ENCODE measurements at regions not wholly inside any gene's neighbourhood (a gene's known extent, or its start where the extent isn't known, plus 50 kb on each side); places are given as distances from the start of the nearest gene placed in this dataset.
"Not testable (repeated sequence)": the region's sequence is repeated elsewhere in the genome, so short reads cannot be mapped to it uniquely, and the experiment has no call there.

DNA sequence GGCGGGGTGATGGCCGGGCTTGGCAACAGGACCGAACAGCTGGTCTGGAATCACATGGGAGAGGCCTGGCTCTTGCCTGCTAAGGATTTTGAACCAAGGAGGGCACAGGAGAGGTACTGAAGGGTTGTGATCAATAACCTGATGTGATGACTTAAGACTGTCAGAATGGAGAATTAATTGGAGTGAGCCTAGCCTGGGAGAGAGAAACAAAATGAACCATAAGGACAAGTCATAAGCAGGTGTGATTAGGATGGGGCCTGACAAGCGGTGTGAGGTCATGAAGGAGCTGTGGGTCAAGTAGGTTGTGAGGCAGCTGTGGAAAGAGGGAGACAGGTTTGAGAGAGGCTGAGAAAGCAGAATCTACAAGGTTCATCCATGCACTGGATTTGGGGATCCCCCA, 104.6 kb downstream of the MED10 start:
- no peak for DNase-seq (ENCODE audit: low read depth)

DNA sequence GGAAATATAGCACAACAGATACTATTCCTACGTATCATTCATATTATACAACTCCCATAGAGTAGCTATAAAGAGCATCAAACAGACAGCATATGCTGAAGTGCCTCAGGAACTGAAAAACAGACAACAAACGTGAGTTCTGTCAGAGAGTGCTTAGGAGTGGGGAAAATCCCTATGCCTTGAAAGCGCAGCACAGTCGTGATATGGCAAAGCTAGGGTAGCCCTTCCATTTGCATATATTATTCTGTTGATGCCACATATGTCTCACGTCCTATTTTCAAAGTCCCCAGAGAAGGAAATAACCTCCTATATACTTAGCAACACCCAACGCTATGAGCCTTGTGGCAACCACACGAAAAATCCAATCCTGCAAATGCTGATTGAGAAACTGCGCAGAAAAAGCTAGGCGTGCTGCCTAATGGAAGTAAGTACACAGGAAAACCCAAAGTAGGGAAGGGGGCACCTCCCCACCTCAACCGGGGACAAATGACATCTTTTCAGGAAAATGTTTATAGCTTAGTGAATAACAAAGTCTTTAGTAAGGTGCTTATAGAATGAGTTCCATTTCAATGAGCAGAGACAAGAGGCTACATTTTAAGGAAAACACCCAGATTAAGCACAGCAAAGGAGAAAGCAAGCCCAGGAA, 105.1 kb downstream of the MED10 start:
- DNase-seq (ENCODE audit: low read depth), result no peak

DNA sequence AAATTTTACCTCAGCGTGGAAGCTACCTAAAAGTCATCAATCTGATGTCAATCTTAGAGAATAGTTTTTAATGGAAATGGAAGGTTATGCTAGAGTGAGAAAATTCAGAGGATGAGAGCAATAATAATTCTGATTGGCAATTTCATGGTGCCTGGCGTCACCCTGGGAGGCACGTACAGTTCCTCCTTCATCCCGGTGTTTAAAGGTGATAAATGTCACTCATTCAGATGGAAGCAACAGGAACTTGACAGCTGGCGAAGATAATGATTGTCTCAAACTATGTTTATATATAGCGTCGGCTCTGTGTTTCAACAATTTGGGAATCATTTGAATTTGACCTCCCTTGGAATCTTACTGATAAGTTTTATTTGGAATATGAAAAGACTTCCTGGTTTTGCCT, 108.4 kb downstream of the MED10 start:
- no peak for DNase-seq (ENCODE audit: low read depth)

DNA sequence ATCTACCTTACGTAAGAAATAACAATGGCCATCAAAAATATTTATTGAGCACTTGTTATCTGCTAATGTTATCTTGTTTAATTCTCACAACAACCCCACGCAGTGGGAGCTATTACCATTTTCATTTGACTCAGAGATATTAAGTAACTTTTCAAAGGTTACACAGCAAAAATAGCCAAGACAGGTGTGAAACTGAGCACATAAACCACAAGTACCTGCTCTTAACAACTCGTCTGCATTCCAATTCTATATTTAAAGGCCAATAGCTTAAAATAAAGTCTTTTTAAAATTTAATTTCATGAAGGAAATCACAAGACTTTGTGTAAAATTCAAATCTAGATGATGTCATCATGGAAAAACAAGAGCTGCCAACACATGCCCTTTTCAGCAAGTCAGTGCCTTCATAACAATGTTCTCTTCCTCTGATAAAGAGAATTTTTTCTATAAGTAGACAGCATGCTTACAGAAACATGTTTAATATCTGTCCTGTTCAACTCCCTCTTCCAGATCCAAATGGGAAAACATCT, 111.6 kb downstream of the MED10 start:
- no peak for DNase-seq (ENCODE audit: low read depth)

DNA sequence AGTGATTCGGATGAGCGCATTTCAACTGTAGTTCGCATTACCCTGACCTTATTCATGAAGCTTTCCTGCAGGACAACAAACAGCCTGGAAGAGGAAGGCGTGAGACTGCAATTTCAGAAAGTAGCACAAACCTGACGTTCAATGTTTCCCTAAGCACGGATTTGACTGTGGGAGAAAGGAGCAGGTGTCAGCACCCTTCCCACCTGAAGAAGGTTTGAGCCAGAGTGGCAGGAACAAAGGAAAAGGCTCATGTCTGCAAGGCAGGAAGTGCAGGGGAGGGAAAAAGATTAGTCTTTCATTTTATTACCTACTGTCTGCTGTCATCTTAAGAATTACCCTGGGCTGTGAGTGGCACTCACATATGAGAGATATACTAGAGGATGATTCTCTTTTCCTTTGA, 114.0 kb downstream of the MED10 start:
- DNase-seq (ENCODE audit: low read depth), result no peak

DNA sequence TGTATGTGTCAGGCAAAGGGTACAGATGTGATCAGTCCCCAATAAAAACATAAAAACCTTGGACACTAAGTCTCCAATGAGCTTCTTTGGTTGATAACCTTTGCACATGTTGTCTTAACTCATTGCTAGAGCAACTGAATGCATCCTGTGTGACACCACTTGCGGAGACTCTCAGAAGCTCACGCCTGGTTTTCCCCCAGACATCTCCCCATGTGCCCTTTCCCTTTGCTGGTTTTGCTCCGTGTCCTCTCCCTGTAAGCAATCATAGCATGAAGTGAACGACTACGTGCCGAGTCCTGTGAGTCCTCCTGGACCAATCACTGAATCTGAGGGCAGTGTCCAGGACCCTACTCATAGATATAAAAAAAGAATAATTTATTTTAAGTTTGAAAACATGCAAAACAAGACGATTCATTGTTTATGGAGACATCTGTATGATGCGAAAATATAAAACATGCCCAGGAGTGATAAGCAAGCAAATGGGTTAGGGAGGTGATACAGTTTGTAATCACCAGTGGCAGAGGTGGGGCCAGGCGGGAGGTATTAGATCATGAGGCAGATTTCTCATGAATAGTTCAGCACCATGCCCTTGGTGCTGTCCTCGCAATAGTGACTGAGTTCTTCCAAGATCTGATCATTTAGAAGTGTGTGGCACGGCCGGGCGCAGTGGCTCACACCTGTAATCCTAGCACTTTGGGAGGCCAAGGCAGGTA, 115.5 kb downstream of the MED10 start:
- DNase-seq (ENCODE audit: low read depth), result no peak

DNA sequence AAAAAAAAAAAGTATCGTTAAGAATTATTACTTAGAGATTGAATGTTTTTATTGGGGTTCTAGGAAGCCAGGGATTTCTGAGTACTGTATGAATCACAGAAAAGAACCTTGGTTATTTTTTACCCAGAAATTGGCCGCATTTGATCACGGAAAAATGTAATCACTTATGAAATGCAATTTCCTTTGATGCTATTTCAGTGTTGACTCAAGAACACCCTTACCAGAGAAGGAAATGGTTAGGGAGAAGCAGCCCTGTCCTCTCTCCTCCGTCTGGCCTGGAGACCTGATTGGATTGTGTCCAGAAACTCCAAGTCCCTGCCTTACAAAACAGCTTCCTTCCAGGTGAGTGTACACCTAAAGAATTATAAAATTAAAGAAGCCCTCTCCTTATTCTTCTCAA, 116.7 kb downstream of the MED10 start:
- no peak for DNase-seq (ENCODE audit: low read depth)

DNA sequence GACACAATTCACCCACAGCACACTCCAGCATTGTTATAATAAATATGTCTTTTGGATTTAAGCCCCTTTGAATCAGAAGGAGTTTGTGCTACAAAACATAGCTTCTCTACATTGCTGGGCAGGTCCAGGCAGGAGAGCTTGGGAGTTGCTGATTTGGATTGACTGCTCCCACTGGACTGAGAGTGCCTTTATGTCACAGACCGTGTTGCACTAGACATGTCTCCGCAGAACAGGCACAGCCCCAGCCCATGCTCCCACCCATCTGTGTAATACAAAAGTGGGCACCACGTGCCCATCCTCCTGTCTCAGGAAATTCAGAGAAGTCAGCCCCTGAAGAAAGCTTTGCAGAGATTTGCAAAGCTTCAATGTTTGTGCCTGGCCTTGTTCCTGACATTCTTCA, 117.1 kb downstream of the MED10 start:
- no peak for DNase-seq (ENCODE audit: low read depth)

DNA sequence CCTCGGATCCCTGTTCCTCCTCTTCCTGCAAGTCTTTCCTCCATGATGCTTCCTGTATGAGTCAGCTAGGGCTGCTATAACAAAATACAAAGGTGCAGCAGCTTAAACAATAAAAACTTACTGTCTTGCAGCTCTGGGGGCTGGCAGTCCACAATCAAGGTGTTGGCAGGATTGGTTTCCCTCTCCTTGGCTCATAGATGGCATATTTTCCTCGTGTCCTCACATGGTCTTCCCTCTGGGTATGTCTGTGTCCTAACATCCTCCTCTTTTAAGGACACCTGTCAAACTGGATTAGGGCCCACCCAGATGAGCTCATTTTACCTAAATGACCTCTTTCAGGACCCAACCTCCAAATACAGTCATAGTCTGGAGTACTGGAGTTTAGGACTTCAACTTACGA, 117.5 kb downstream of the MED10 start:
- no peak for DNase-seq (ENCODE audit: low read depth)

DNA sequence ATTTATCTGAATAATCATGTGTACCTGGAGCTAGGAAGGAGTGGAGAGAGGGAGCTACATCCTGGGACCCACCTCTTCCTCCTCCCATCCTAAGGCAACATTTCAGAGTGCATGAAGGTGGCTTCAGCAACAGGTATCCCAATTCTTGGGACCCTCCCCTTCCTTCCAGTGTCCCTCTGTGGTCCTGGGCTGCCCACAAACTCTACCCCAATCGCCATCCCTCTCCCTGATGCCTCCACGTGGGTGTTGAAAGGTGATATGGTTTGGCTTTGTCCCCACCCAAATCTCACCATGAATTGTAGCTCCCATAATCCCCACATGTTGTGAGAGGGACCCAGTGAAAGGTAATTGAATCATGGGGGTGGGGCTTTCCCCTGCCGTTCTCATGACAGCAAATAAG, 121.4 kb downstream of the MED10 start:
- DNase-seq (ENCODE audit: low read depth), result no peak

DNA sequence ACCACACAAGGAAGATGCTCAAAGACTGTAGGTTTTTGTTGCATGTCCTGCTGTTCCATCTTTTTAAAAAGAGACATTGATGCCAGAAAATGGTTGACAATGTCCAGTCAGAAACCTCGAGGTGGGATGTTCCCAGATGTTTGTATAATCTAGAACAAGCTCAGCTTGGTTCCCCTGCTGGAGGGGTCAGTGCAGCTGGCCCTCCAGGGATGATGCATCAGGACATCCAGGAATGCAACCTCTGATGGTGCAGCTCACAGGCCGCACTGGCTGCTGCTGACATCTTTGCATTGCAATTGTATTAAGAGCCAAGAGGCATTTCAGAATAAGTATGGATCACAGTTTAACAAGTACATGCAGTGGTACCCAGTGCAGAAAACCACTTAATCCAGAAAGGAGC, 122.4 kb downstream of the MED10 start:
- DNase-seq (ENCODE audit: low read depth), result no peak

DNA sequence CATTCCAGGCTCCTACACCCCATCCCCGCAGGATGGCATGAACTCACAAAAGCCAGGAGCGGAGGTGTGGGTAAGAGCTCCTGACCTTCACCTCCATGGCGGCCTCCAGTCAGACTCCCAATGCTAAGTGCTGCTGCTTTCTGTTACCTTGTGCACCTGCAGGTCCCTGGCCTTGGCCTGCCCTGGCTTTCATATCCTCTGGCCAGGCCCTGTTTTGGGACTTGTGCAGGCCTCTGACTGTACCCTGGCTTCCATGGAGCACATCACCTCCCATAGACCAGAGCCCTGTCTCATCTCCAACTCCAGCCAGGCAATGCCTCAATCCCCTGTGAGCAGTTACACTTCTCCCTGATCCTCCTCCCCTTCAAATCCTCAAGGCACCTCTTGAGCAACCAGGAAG, 124.5 kb downstream of the MED10 start:
- no peak for DNase-seq (ENCODE audit: low read depth)

DNA sequence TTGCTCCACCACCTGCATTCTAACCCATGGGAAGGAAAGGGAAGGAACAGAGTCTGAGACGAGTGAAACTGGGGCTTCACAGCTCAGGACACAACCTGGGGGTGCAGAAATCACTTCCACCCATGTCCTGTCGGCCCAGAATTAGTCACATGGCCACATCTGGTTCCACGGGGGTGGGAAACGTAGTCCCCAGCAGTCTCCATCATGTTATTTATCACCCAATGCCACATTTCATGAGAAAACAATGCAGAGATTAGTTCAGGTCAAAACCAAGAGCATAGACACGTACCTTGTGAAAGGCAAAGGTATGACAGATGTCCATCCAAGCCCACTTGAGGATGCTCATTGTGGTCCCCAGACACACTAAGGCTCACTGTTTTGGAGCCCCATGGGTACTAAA, 125.1 kb downstream of the MED10 start:
- no peak for DNase-seq (ENCODE audit: low read depth)

DNA sequence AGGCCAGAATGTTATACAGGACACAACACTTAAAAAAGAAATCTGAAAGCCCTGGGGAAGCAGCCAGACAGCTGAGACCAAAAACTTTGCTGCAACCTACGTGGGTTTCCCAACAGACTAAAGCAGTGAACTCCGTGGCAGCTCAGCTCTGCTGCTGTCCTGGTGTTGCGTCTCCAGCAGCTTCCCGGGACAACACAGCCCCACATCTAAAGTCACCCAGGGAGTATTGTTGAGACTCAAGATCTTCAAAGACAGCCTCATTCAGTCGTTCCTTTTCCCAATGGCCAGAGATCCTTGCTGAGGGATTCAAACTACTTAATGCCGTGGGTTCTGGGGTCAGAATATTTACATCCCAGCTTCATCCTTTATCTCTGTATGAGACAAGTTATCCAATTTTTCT, 125.8 kb downstream of the MED10 start:
- DNase-seq (ENCODE audit: low read depth), result no peak

DNA sequence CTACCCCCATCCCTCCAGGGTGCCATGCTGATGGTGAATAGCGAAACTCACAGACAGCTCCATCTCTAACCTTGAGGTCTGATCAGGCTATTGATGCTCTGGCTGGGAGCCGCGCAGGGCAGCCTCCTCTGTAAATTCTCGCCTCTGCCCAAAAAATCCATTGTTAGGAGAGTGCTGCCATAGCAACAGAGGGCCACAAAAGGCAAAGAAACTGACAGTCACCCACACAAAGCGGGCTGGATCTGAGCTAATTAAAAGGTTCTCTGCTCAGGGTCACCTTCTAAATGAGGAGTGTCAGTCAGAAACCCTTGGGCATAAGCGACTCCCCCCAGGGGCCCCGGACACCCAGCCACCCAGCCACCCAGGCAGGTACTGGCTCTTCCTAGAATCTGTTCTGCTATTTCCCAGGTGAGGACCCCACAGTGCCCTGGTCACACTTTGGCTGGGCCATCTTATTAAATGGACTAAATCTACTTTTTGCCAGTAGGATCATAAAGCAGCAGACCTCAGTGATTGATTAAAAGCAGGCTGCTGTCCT, 126.7 kb downstream of the MED10 start:
- DNase-seq (ENCODE audit: low read depth), result no peak

DNA sequence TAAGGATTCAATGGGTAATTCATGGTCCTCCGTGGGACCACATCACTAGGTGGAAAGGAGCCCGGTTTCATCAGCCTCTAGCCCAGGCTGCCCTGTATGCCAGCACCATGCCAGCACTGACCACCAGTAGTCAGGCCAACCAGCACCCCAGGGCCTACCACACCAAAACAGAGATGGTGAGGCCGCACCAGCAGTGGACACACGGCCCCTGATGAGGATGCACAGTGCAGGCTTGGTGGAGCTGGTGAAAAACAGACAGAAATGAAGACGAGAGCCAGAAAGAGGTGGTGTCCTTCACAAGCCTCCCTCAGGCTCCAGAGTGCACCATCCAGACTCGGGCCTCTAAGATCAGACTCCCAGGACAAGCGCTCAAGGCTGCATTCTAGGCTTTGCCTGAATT, 128.2 kb downstream of the MED10 start:
- no peak for DNase-seq (ENCODE audit: low read depth)

DNA sequence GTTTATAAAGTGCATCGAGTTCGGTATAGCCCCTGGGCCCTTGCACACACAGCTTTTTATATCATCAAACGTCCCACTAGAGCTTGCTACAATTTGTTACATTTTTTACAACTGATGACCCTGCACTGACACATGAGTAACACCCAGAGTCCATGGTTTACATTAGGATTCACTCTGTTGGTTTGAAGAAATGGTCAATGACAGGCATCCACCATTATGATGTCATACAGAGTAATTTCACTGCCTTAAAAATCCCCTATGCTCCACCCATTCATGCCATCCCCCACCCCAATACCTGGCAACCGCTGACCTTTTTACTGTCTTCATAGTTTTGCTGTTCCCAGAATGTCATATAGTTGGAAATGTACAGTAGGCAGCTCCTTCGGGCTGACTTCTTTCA, 130.2 kb downstream of the MED10 start:
- DNase-seq (ENCODE audit: low read depth), result no peak

DNA sequence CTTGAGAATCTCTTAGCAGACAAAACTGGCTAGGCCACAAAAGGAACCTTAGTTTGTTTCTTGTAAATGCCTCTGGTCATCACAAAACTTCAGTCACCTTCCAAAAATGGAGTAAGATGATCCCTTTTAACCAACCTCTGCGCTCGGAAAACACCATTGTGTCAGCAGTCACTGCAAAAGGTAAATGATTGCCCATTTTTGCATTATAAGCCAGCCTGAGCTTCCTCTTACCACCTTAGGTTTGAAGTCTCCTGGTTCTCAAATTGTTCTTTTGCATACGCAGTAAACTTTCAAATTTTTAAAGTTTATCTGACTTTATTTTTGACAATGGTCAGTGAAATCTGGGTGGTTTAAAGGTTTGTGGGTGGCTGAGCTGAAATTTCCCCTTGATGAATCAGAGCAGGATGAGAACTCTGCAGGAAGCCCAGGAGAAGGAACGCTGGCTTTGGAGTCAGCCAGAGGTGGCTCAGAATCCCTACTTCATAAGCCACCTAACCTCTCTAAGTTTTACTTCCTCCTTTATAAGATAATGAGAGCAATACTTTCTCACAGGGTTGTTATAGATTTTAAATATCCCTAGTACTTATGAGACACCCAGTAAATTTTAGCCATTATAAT, 131.4 kb downstream of the MED10 start:
- no peak for DNase-seq (ENCODE audit: low read depth)

DNA sequence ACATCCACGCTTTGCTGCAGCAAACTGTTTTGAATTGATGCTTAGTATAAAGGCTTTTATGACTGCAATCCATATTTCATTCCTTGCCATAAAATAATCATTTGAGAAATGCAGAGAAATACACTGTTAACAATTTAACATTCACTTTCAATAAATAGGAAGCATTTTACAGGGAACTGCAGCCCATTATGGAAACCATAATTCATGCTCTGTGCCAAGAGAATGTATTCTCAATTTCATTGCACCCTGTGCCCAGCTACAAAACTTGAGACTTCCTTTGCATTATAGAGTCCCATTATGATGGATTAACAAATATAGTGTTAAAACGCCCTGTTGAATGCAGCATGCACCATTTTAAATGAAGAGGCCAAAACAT, 134.0 kb downstream of the MED10 start:
- no peak for DNase-seq (ENCODE audit: low read depth)

DNA sequence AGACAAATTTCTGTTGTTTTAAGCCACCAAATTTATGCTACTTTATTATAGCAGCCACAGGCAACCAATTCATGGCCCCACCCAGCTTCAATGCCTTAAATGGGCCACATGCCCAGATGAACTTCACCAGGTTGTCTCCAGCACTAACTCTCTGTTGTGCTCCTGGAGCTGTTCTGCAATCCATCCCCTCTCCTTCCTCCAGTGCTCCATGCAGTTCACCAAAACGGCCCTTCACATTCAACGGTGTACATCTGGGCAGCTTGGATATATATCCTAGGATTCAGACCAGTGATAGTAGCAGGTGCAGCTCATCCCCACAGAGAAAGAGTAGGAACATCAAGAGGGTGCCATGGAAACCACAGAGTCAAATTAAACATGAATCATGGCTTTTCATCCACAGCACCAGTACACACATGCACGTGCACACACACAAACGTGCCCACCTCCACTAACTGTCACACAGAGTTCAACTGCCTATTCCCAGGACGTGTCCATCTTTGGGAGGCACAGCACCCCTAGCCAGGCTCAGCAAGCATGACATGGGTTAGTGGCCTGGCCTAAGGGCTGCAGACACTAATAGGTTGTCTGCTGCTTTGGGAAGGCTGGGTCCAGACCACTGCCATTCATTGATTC, 134.5 kb downstream of the MED10 start:
- no peak for DNase-seq (ENCODE audit: low read depth)

DNA sequence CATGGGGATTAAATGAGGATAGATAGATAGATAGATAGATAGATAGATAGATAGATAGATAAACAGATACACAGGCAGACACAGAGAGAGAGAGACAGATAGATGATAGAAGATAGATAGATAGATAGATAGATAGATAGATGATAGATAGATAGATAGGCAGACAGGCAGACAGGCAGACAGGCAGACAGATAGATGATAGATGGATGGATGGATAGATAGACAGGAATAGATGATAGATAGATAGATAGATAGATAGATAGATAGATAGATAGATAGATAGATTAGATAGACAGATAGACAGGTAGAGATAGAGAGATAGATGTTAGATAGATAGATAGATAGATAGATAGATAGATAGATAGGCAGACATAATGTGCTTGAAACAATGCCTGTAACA, 137.3 kb downstream of the MED10 start:
- not testable (repeated sequence) for DNase-seq (ENCODE audit: low read depth)

DNA sequence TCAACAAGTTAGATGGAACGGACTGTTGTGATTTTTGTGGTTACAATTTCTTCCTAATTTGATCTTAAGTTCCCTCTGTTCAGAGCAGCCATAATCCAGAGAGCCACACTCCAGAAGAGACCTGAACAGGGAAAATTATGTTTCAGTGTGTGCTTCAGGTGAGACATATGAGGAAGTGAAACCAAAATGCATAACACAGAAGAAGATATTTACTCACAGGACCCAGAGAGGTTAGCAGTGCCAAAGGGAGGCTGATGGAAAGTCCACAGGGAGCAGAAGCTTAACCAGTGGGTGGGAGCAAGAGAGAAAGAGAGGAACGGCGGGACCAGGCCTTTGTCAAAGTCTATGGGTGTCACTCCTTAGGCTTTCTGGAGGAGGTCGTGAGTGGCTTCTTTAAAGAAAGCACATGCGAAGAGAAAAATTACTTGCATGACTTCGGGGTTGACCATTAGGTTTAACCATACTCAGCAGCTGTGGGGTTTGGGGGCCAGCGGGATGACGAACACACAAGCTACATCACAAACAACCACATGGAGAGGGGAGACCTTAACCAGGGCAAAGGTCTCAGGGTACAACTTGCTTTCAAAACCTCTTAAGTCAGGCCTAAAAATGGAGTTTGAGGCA, 141.4 kb downstream of the MED10 start:
- no peak for DNase-seq (ENCODE audit: low read depth)

All from iris pigment epithelial cell (primary cell).